Neuronal stem cell (in vitro differentiated cells): ENCODE measurements at regions not wholly inside any gene's neighbourhood (a gene's known extent, or its start where the extent isn't known, plus 50 kb on each side); places are given as distances from the start of the nearest gene placed in this dataset.

ENCODE experiments used
- DNase-seq: peaks from one replicate; pipeline ENCODE4 v3.0.0-alpha.2; 2013; ENCODE audit warnings: low spot score
- H2AFZ ChIP-seq: one replicate; pipeline ENCODE4 v1.6.1; 2013; ENCODE audit warnings: mild to moderate bottlenecking, low read length, inconsistent platforms
- H2AK5ac ChIP-seq: 2 replicates; pipeline ENCODE4 v1.6.1; 2013; ENCODE audit warnings: low read depth, mild to moderate bottlenecking, inconsistent platforms, low read length, moderate library complexity, mixed read lengths
- H2BK120ac ChIP-seq: 2 replicates; pipeline ENCODE4 v1.6.1; 2013; ENCODE audit warnings: low read depth, mild to moderate bottlenecking, inconsistent platforms, low read length, moderate library complexity, mixed read lengths
- H2BK12ac ChIP-seq: one replicate; pipeline ENCODE4 v1.6.1; 2013; ENCODE audit warnings: low read length, inconsistent platforms
- H2BK15ac ChIP-seq: 2 replicates; pipeline ENCODE4 v1.6.1; 2013; ENCODE audit warnings: mild to moderate bottlenecking, low read length, inconsistent platforms, mixed read lengths
- H2BK5ac ChIP-seq: one replicate; pipeline ENCODE4 v1.6.1; 2013; ENCODE audit warnings: inconsistent platforms, mild to moderate bottlenecking, low read length, moderate library complexity
- H3K14ac ChIP-seq: one replicate; pipeline ENCODE4 v1.6.1; 2013; ENCODE audit warnings: low read length, inconsistent platforms
- H3K18ac ChIP-seq: 2 replicates; pipeline ENCODE4 v1.6.1; 2013; ENCODE audit warnings: low read length, inconsistent platforms
- H3K23ac ChIP-seq: 2 replicates; pipeline ENCODE4 v1.6.1; 2013; ENCODE audit warnings: low read depth, mild to moderate bottlenecking, mixed read lengths, low read length, inconsistent platforms; ENCODE audit not compliant: poor library complexity
- H3K27ac ChIP-seq: replicated peaks from 3 replicates; pipeline ENCODE4 v1.5.1; 2013; ENCODE audit warnings: low read length, inconsistent platforms
- H3K27me3 ChIP-seq, 3 experiments: 2 replicates each; pipeline ENCODE4 v1.6.1; 2013; ENCODE audit warnings: low read length in 3 of 3, mild to moderate bottlenecking in 2 of 3, inconsistent platforms in 1 of 3, low read depth in 1 of 3, mixed read lengths in 1 of 3, moderate library complexity in 1 of 3; ENCODE audit not compliant: control insufficient read depth in 3 of 3, insufficient read depth in 3 of 3
- H3K36me3 ChIP-seq, 2 donors: replicated peaks in 1 of 2; 2 replicates each; pipeline ENCODE4 v1.6.1; 2013; ENCODE audit warnings: low read length in 2 of 2; ENCODE audit not compliant: control insufficient read depth in 2 of 2, insufficient read depth in 2 of 2
- H3K4ac ChIP-seq: 2 replicates; pipeline ENCODE4 v1.6.1; 2013; ENCODE audit warnings: inconsistent platforms, mild to moderate bottlenecking, low read length, moderate library complexity
- H3K4me1 ChIP-seq, 2 donors: 1 replicate in 1 of 2; 2 replicates in 1 of 2; pipeline ENCODE4 v1.6.1; 2013; ENCODE audit warnings: low read length in 2 of 2, low read depth in 1 of 2; ENCODE audit not compliant: control insufficient read depth in 2 of 2, insufficient read depth in 1 of 2
- H3K4me2 ChIP-seq: one replicate; pipeline ENCODE4 v1.6.1; 2013; ENCODE audit warnings: mild to moderate bottlenecking, low read length, inconsistent platforms; ENCODE audit not compliant: insufficient read depth, poor library complexity, severe bottlenecking
- H3K4me3 ChIP-seq, 2 donors: 2 replicates each; pipeline ENCODE4 v1.5.1; 2013; ENCODE audit warnings: low read length in 2 of 2, mild to moderate bottlenecking in 2 of 2, inconsistent platforms in 1 of 2, moderate library complexity in 1 of 2
- H3K79me1 ChIP-seq: one replicate; pipeline ENCODE4 v1.6.1; 2013; ENCODE audit warnings: low read depth, mild to moderate bottlenecking, inconsistent platforms, low read length, moderate library complexity
- H3K9ac ChIP-seq: one replicate; pipeline ENCODE4 v1.6.1; 2013; ENCODE audit warnings: mild to moderate bottlenecking, low read depth, low read length, inconsistent platforms; ENCODE audit not compliant: poor library complexity
- H3K9me3 ChIP-seq, 2 donors: replicated peaks in 1 of 2; 2 replicates each; pipeline versions ENCODE3 to v1.6.1; 2013; ENCODE audit warnings: low read length in 2 of 2, mild to moderate bottlenecking in 2 of 2, inconsistent platforms in 1 of 2, low read depth in 1 of 2, mixed read lengths in 1 of 2, moderate library complexity in 1 of 2; ENCODE audit not compliant: control insufficient read depth in 2 of 2, insufficient read depth in 1 of 2
- H4K8ac ChIP-seq: one replicate; pipeline ENCODE4 v1.6.1; 2013; ENCODE audit warnings: low read depth, mild to moderate bottlenecking, inconsistent platforms, low read length, moderate library complexity
- H4K91ac ChIP-seq: one replicate; pipeline ENCODE4 v1.6.1; 2013; ENCODE audit warnings: low read length, low read depth, mild to moderate bottlenecking, inconsistent platforms; ENCODE audit not compliant: poor library complexity
- WGBS, 2 donors: extraction: QIAGEN DNeasy Blood & Tissue Kit; methylation state at CpG; one replicate each; pipeline ENCODE4 v1.1.7; 2013; ENCODE audit warnings: missing lambda C conversion rate in 2 of 2, mixed read lengths in 1 of 2; ENCODE audit not compliant: insufficient read length in 2 of 2, insufficient replicate concordance in 1 of 2; ENCODE audit errors: extremely low coverage in 2 of 2; 5-methylcytosine and 5-hydroxymethylcytosine counted together

DNA sequence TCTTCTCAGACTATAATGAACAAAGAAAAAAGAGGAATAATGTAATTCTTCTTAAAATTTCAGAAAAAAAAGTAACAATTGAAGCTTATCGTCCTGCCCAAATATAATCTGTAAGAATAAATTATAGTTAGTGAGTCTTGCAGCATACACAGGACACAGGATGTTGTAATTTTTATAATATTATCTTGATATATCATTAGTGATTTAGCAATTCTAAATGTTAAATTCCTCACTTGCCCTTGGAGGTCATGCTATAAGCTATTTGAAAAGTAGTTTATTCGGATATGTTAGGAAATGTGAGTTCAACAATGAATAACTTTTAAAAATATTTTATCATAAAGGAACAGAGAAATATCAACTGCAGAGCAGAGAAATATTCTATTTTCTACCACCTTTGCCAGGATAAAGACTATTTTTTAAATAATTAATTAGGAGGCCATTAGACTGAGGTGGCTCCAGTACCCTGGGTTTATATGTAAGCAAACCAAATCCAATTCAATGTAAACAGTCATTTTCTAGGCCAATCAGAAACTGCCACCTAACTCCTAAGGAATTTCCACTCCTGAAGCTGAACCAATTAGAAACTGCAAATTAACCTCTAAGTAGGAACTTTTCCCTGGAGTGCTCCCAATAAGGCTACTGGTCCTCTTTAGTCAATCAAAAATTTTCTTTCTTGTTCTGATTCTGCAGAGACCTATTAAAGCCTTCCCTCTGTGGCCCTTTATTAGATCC, 1109.3 kb downstream of the ROBO2 start:
- Histone ChIP-seq H3K18ac (no peak overlapping the region), H3K14ac (no peak overlapping the region), H2AFZ (no peak overlapping the region), H3K79me1 (no peaks in the 10 kb centered on the region), H4K8ac (no peak overlapping the region), H3K36me3 (no peaks in the 10 kb centered on the region), H4K91ac (no peak overlapping the region), H3K27me3 (no peaks in the 10 kb centered on the region), H2BK120ac (no peak overlapping the region), H3K9me3 (no peaks in the 10 kb centered on the region), H3K4me1 (no peaks in the 10 kb centered on the region), H3K4me3 (no peak overlapping the region), H3K23ac (no peak overlapping the region), H2BK15ac (no peak overlapping the region), H2BK12ac (no peak overlapping the region), H3K9ac (no peak overlapping the region), H2AK5ac (no peak overlapping the region), H3K4me2 (no peak overlapping the region), H2BK5ac (no peak overlapping the region), H3K4ac (no peak overlapping the region), H3K27ac (no peak overlapping the region)
- no CpG with 5 or more reads among the region's 2 CpGs for WGBS, 2 donors
- no peak for DNase-seq

DNA sequence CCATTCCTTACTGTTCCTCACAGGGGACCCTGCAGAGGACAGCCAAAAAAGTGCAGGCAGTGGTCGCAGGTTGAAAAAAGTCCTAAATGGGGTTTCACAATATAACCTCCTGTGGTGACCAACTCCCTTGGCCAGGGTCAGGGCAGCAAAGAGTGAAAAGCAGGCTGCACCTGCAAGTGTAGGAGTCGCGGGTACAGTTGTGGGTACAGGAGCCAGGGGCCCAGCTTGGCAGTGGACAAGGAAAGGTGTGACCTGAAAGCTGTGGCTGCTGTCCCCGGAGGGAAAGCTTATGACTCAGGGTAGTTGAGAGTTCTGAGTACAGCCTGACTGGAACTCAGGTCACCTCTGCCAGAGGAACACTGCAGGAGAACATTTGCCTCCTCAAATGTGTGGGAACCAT, 1114.1 kb downstream of the ROBO2 start:
- Histone ChIP-seq H3K36me3 (no peaks in the 10 kb centered on the region), H3K4me3 (no peak overlapping the region), H3K4me1 (no peaks in the 10 kb centered on the region), H3K4me2 (no peak overlapping the region), H3K9ac (no peak overlapping the region), H2BK15ac (no peak overlapping the region), H3K14ac (no peak overlapping the region), H3K9me3 (no peaks in the 10 kb centered on the region), H3K18ac (no peak overlapping the region), H2AK5ac (no peak overlapping the region), H3K27me3 (no peaks in the 10 kb centered on the region), H4K91ac (no peak overlapping the region), H3K4ac (no peak overlapping the region), H2BK120ac (no peak overlapping the region), H3K27ac (no peak overlapping the region), H2AFZ (peak overlapping the region; percentile 49), H4K8ac (no peak overlapping the region), H3K23ac (no peak overlapping the region), H3K79me1 (no peaks in the 10 kb centered on the region), H2BK12ac (no peak overlapping the region), H2BK5ac (no peak overlapping the region)
- WGBS, 2 donors = no CpG with 5 or more reads among the region's 4 CpGs
- DNase-seq = no peak

DNA sequence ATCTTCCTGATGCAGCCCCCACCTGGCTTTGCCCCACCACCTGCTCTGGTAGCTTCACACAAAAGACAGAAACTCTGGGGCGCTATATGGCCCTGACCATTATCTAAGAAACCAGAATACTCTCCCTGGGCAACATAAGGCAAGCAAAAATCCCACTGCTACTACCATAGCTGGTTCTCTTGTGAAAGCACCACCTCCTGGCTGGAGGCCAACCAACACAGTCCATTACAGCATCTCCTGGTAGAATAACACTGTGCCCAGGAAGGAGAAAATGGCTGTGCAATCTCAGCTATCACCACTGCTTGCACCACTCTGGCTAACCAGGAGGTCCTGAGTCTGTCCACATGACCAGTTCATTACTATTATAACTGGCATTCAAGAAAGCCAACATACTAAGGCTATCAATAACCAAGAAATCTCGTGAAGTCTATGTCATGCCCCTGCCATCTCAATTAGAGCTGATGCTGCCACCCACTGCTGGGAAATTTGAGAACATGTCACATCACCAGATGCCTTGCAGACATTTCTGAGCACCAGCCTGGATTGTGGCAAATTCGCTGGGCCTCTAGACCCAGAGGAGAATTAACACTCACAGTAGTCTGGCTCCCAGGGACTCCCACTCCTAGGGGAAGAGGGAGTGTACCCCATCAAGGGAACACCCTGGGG, 1114.8 kb downstream of the ROBO2 start:
- WGBS, 2 donors = no CpG with 5 or more reads among the region's 3 CpGs
- H3K36me3 ChIP-seq = no peaks in the 10 kb centered on the region
- peak overlapping the region; percentile 49 for H2AFZ ChIP-seq

DNA sequence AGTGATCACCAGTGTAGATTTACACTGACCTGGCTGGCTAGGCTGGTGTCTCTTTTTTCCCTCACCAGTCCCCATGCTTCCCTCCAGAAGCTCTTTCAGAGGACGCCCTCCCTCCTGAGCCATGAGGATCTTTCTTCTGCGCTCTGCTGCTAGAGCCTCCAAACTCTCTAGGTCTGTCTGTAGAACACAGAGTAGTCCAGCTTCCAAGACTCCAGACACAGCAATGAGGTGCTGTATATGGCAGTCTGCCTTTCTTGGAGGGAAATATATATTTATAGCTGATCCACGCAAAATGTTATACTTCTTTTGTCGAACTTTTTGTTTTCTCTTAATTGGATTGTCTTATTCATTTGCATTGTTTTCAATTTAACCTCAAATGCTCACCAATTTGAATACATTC, 1121.8 kb downstream of the ROBO2 start:
- H3K4ac ChIP-seq = no peak overlapping the region
- no peak overlapping the region for H3K18ac ChIP-seq
- H2BK5ac ChIP-seq = no peak overlapping the region
- no peaks in the 10 kb centered on the region for H3K27me3 ChIP-seq
- no peaks in the 10 kb centered on the region for H3K9me3 ChIP-seq
- no peak for DNase-seq
- no peak overlapping the region for H3K23ac ChIP-seq
- H2BK15ac ChIP-seq = no peak overlapping the region
- H2BK120ac ChIP-seq = no peak overlapping the region
- H3K9ac ChIP-seq = no peak overlapping the region
- peaks cover 0 to 2% of the 10 kb centered on the region in 2 donors for H3K4me1 ChIP-seq
- H4K91ac ChIP-seq = no peak overlapping the region
- no peak overlapping the region for H2BK12ac ChIP-seq
- no peaks in the 10 kb centered on the region for H3K79me1 ChIP-seq
- H3K27ac ChIP-seq = no peak overlapping the region
- H3K14ac ChIP-seq = no peak overlapping the region
- H2AK5ac ChIP-seq = no peak overlapping the region
- no peak overlapping the region for H4K8ac ChIP-seq
- H3K36me3 ChIP-seq = no peaks in the 10 kb centered on the region
- H3K4me3 ChIP-seq = no peak overlapping the region
- no CpG with 5 or more reads among the region's 4 CpGs for WGBS, 2 donors
- no peak overlapping the region for H3K4me2 ChIP-seq
- no peak overlapping the region for H2AFZ ChIP-seq

More for the DNA sequence above, 1114.8 kb downstream of the ROBO2 start:
- Histone ChIP-seq H3K27ac (no peak overlapping the region), H2AK5ac (no peak overlapping the region), H4K91ac (no peak overlapping the region), H3K18ac (peak overlapping the region; percentile 19), H3K23ac (no peak overlapping the region), H3K9me3 (no peaks in the 10 kb centered on the region), H3K4me1 (no peaks in the 10 kb centered on the region), H2BK5ac (peak overlapping the region; percentile 55), H2BK120ac (no peak overlapping the region), H3K9ac (no peak overlapping the region), H3K4me3 (no peak overlapping the region), H3K4ac (no peak overlapping the region), H2BK15ac (no peak overlapping the region), H2BK12ac (no peak overlapping the region), H3K4me2 (no peak overlapping the region), H4K8ac (no peak overlapping the region), H3K27me3 (no peaks in the 10 kb centered on the region), H3K79me1 (no peaks in the 10 kb centered on the region), H3K14ac (no peak overlapping the region)
- DNase-seq = no peak
